Activated T-cell treated with anti-CD3 and anti-CD28 coated beads, Interleukin-2, amount 50 U/mL, for 72 hours (primary cell): ENCODE measurements at regions not wholly inside any gene's neighbourhood (a gene's known extent, or its start where the extent isn't known, plus 50 kb on each side); places are given as distances from the start of the nearest gene placed in this dataset.

ENCODE experiments used
- ATAC-seq, 2 donors: fragments of 150-1000 bp; cut with Tn5 transposase; replicated peaks in 1 of 2; 2 replicates each; pipeline ENCODE4 v1.10.0; 2021; ENCODE audit warnings: moderate library complexity in 2 of 2, mild to moderate bottlenecking in 1 of 2
- DNase-seq, 2 donors: peaks; one replicate each; pipeline ENCODE4 v3.0.0; 2021 to 2022; ENCODE audit warnings: mixed read lengths in 1 of 2
- H3K27ac Mint-ChIP-seq: one replicate; pipeline ENCODE4 v1.8.0; 2022; ENCODE audit warnings: mild to moderate bottlenecking, moderate library complexity, mixed read lengths
- H3K27me3 Mint-ChIP-seq: one replicate; pipeline ENCODE4 v1.8.0; 2022; ENCODE audit warnings: low read depth, mixed read lengths
- H3K36me3 Mint-ChIP-seq, 2 donors: one replicate each; pipeline ENCODE4 v1.8.0; 2022; ENCODE audit warnings: mixed read lengths in 2 of 2, mild to moderate bottlenecking in 1 of 2; ENCODE audit not compliant: insufficient read depth in 2 of 2
- H3K4me1 Mint-ChIP-seq: one replicate; pipeline ENCODE4 v1.8.0; 2022; ENCODE audit warnings: low read depth, mixed read lengths
- H3K4me3 Mint-ChIP-seq, 2 donors: one replicate each; pipeline ENCODE4 v1.8.0; 2022; ENCODE audit warnings: mild to moderate bottlenecking in 2 of 2, mixed read lengths in 2 of 2, moderate library complexity in 2 of 2
- H3K9me3 Mint-ChIP-seq, 2 donors: one replicate each; pipeline ENCODE4 v1.8.0; 2022; ENCODE audit warnings: mixed read lengths in 2 of 2

DNA sequence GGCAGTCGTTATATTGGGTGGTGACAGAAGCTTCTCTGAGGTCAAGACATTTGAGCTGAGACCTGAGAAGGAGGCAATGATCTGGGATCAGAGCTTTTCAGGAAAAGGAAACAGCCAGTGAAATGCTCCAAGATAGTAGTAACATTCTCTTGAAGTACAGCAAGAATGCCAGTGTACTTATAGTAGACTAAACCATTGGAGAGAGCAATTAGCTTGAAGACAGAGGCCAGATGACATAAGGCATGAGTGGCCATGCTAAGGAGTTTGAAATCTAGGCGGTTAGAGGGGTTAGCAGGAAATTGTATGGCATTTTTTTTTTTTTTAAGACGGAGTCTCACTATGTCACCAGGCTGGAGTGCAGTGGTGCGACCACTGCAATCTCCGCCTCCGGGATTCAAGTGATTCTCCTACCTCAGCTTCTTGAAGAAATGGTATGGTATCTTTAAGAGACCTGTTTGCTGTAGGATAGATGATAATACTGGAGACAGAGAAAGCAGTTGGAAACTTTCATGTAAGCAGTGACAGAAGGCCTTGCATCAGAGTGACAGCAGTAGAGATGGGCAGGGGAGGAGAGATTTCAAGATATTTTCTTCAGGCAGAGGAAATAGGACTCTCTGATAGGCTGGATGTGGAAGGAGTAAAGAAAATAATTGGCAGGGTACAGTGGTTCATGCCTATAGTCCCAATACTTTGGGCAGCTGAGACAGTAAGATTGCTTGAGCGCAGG, 482.2 kb upstream of the PAPPA start:
- ATAC-seq = no peak
- Mint-ChIP-seq H3K4me1 (no peaks in the 10 kb centered on the region), H3K27ac (no peak overlapping the region), H3K9me3 (peaks cover 0 to 2% of the 10 kb centered on the region in 2 donors), H3K27me3 (no peaks in the 10 kb centered on the region), H3K36me3 (no peaks in the 10 kb centered on the region), H3K4me3 (no peak overlapping the region)
- DNase-seq = no peak

DNA sequence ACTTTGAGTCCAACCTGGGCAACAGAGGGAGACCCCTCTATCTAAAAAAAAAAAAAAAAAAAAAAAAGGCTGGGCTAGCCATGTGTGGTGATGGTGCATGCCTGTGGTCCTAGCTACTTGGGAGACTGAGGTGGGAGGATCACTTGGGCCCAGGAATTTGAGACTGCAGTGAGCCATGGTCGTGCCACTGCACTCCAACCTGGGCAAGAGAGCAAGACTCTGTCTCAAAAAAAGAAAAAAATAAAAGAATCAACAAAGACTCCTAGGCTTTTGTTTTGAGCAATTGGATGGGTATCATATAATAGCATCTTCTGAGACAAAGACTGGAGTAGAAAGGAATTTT, 481.7 kb upstream of the PAPPA start:
- H3K4me3 Mint-ChIP-seq = no peak overlapping the region
- no peaks in the 10 kb centered on the region for H3K4me1 Mint-ChIP-seq
- DNase-seq (no peak), ATAC-seq (no peak)
- H3K9me3 Mint-ChIP-seq = peaks cover 3 to 4% of the 10 kb centered on the region in 2 donors
- H3K27ac Mint-ChIP-seq = no peak overlapping the region
- no peaks in the 10 kb centered on the region for H3K36me3 Mint-ChIP-seq
- no peaks in the 10 kb centered on the region for H3K27me3 Mint-ChIP-seq

DNA sequence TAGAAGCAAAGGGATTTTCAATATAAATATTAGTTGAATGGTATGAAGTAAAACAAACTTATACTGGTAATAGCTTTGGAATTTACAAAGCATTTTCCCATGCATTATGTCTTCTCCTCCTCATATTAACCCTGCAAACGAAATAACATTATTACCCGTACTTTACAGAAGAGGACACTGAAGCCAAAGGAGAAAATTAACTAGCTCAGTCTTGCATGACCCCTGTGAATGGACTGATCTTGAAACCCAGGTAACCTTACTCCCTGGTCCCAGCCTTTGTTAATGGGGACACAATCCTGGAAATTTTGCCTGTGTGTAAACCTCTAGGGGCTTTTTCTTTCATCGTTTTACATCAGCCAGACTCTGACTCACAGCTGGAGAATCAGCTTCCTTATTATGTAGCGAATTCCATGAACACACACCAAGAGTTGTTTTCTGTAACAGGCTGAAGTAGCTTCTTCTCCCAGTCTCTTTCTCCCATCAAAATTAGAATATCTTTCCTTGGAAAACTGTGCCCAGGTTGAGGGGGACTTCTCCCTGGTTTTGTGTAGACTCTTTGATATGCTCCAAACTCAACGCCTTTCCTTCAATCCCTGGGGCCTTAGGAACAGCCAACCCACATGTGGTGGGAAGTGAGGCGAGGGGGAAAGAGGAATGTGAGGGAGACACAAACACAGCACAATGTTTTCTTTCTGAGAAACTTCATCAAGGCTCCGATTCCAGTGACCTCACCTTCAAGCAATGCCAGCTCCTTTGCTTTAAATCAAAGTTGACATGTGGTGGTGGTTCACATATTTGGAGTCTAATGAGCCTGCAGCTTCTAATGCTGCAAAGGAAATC, 480.9 kb upstream of the PAPPA start:
- ATAC-seq = no peak
- Mint-ChIP-seq H3K27ac (no peak overlapping the region), H3K36me3 (no peaks in the 10 kb centered on the region), H3K27me3 (no peaks in the 10 kb centered on the region), H3K4me3 (no peak overlapping the region), H3K9me3 (peaks cover 3 to 4% of the 10 kb centered on the region in 2 donors), H3K4me1 (no peaks in the 10 kb centered on the region)
- no peak for DNase-seq

DNA sequence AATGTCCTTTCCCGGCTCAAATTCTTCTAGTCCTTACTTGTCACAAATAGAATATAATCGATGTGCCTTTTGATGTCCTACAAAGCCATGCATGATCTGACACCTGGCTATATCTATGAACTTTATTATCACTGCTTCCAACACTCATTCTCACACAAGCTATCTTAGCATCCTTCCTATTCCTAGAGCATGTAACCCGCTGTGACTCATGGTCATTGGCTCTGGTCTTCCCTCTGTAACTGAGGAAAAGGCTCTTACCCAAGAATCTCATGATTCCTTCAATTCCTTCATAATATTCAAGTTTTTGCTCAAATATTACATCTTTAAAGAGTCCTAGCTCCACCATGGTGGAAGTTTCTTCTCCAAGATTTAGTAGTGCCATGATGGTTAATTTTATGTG, 480.0 kb upstream of the PAPPA start:
- ATAC-seq = no peak
- Mint-ChIP-seq H3K36me3 (no peaks in the 10 kb centered on the region), H3K27me3 (no peaks in the 10 kb centered on the region), H3K9me3 (peaks cover 3 to 4% of the 10 kb centered on the region in 2 donors), H3K27ac (no peak overlapping the region), H3K4me1 (no peaks in the 10 kb centered on the region), H3K4me3 (no peak overlapping the region)
- no peak for DNase-seq

DNA sequence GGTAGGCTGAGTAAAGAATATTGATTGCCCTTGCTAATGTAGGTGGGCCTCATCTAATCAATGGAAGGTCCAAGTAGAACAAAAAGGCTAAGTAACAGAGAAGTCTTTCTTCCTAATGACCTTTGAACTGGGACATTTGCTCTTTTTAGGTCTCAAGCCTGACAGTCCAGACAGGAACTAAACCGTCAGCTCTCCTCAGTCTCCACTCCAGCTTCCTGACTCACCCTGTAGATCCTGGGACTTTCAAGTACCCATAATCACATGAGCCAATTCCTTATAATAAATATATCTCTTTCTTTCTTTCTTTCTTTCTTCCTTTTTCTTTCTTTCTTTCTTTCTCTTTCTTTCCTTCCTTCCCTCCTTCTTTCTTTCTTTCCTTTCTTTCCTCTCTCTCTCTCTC, 479.5 kb upstream of the PAPPA start:
- H3K4me3 Mint-ChIP-seq = no peak overlapping the region
- H3K36me3 Mint-ChIP-seq = no peaks in the 10 kb centered on the region
- no peak overlapping the region for H3K27ac Mint-ChIP-seq
- H3K4me1 Mint-ChIP-seq = no peaks in the 10 kb centered on the region
- H3K9me3 Mint-ChIP-seq = peaks cover 3 to 4% of the 10 kb centered on the region in 2 donors
- DNase-seq (no peak), ATAC-seq (no peak)
- H3K27me3 Mint-ChIP-seq = no peaks in the 10 kb centered on the region

DNA sequence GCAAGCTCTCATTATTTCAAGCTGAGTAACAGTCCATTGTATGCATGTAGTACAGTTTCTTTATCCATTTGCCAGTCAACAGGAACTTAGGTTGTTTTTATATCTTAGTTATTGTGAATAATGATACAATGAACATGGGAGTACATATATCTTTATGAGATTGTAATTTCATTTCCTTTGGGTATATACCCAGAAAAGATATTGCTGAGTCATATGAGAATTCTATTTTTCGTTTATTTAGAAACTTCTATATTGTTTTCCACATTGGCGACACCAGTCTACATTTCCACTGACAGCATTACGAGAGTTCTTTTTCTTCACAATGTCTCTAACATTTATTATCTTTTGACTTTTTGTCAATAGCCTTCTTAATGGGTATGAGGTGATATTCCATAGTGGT, 477.8 kb upstream of the PAPPA start:
- H3K36me3 Mint-ChIP-seq = no peaks in the 10 kb centered on the region
- no peak overlapping the region for H3K4me3 Mint-ChIP-seq
- DNase-seq = no peak
- no peaks in the 10 kb centered on the region for H3K27me3 Mint-ChIP-seq
- no peak for ATAC-seq
- no peaks in the 10 kb centered on the region for H3K4me1 Mint-ChIP-seq
- no peak overlapping the region for H3K27ac Mint-ChIP-seq
- peaks cover 3 to 6% of the 10 kb centered on the region in 2 donors for H3K9me3 Mint-ChIP-seq

DNA sequence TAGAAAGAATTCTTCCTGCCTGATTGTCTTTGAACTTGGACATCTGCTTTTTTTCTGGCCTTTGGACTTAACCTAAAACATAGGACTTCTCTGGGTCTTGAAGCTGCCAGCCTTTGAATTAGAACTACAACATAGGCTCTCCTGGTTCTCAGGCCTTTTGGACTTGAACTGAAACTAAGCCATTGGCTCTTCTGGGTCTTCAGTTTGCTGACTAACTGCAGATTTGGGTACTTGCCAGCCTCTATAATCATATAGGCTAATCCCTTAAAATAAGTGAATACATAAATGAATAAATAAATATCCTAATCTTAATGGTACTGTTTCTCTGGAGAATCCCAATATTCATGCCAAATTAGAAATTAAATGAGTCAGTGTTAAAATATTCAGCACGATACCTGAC, 473.4 kb upstream of the PAPPA start:
- H3K27me3 Mint-ChIP-seq = no peaks in the 10 kb centered on the region
- H3K27ac Mint-ChIP-seq = no peak overlapping the region
- H3K4me3 Mint-ChIP-seq = no peak overlapping the region
- H3K4me1 Mint-ChIP-seq = no peaks in the 10 kb centered on the region
- H3K36me3 Mint-ChIP-seq = no peaks in the 10 kb centered on the region
- peaks cover 3 to 6% of the 10 kb centered on the region in 2 donors for H3K9me3 Mint-ChIP-seq
- DNase-seq (no peak), ATAC-seq (no peak)

DNA sequence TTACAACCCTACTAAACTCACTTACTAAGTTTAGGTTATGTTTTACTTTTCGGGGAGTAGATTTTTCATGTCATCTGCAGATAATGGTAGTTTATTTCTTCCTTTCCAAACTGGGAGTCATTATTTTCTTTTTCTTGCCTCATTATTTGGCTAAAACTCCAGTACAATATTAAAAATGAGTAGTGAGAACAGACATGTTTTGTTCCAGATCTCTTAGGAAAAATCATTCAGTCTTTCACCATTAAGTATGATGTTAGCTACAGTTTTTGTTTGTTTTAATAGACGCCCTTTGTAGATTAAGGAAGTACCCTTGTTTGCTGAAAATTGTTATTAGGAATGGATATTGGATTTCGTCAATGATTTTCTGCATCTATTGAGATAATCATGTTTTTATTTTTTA, 472.0 kb upstream of the PAPPA start:
- Mint-ChIP-seq H3K9me3 (peaks cover 3 to 4% of the 10 kb centered on the region in 2 donors), H3K36me3 (no peaks in the 10 kb centered on the region), H3K27me3 (no peaks in the 10 kb centered on the region), H3K4me3 (no peak overlapping the region), H3K27ac (no peak overlapping the region), H3K4me1 (no peaks in the 10 kb centered on the region)
- no peak for DNase-seq
- ATAC-seq = no peak

DNA sequence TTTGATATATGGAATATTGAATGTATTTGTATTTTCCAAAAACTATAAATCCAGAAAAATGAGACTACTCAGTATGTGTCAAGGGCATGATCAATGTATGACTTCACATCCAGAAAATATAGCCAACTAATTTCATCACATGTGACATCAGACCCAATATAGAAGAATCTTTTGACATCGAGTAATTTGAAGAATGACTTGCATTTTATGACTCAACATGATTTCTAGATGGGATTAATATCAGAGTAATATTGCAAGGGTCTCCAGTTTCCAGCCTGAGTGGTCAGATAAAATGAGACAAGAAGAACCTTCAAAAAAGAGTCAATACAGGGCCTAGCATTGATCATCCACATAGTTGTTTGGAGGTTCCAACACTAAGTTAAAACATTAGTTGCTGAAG, 467.5 kb upstream of the PAPPA start:
- ATAC-seq = no peak
- H3K4me1 Mint-ChIP-seq = no peaks in the 10 kb centered on the region
- H3K36me3 Mint-ChIP-seq = no peaks in the 10 kb centered on the region

DNA sequence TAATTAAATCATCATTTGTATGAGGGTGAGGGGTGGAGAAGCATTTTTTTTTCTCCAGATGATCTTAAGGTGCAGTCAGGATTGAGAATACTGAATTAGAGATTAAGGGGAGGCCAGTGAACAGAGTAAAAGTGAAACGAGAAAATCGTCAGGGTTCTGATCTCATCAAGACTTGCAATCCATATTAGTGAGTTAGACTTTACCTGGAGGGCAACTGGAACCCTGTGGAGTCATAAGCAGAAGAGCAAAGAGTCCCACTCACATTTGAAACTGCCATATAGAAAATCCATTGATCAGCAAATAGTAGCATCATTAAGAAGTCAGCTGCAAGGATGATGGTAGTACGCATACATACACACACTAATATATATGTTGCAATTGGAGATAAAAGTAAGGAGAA, 466.2 kb upstream of the PAPPA start:
- Mint-ChIP-seq H3K9me3 (peaks cover 0 to 1% of the 10 kb centered on the region in 2 donors), H3K27me3 (no peaks in the 10 kb centered on the region), H3K36me3 (no peaks in the 10 kb centered on the region), H3K27ac (peak overlapping the region; percentile 79), H3K4me3 (no peak overlapping the region), H3K4me1 (no peaks in the 10 kb centered on the region)
- no peak for DNase-seq
- ATAC-seq = no peak

More for the DNA sequence above, 467.5 kb upstream of the PAPPA start:
- Mint-ChIP-seq H3K27ac (no peak overlapping the region), H3K27me3 (no peaks in the 10 kb centered on the region), H3K4me3 (no peak overlapping the region), H3K9me3 (peaks cover 0 to 1% of the 10 kb centered on the region in 2 donors)
- no peak for DNase-seq

DNA sequence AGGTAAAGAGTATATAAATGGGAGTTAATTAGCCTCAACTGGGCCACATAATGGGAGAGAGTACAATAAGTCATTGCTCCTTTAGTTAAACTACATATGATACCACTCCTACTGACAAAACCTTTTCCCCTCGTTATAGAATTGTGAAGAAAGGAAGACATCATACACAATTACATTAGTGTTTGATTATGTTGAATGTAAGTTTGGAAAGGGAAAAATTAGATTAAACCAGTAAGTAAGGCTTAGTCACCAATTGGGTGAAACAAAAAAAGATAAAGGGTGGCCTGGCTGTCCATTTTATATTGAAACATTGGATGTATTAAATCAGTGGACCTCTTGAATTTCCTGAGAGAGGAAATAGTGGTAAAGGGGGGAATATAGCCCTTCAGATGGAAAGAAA, 464.3 kb upstream of the PAPPA start:
- ATAC-seq (no peak), DNase-seq (no peak)
- H3K36me3 Mint-ChIP-seq = no peaks in the 10 kb centered on the region
- H3K4me1 Mint-ChIP-seq = no peaks in the 10 kb centered on the region
- H3K27me3 Mint-ChIP-seq = no peaks in the 10 kb centered on the region
- no peak overlapping the region for H3K27ac Mint-ChIP-seq
- H3K9me3 Mint-ChIP-seq = peaks cover 0 to 1% of the 10 kb centered on the region in 2 donors
- no peak overlapping the region for H3K4me3 Mint-ChIP-seq

DNA sequence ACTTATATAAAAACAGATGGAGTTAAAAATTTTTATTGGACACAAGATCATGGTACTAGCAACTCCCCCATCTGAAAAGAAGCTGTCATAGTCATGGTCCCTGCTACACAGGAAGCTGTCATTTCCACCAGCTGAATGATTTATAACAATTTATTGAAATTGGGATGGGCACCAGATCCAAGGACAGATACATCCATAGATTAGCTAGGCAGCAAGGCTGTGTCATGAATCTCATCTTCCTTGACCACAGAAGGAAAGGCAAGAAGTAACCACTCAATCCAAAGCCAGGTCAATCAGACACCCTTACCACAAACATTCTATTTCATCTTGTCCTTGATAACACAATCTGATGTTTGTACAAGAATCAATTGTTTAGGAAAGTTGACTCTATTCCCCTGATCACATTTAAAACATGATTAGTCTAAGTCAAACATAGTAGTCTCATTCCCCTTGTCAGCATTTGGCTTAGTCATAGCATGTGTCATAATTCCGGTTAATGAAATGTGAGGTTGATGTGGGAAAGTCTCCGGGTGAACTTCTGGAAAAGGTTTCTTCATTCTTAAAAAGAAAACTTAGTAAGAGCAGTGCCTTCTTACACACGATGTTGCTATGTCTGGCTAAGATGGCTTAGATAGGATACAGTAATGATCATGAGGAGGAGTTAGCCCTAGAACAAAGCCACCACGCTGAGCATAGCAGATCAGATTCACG, 462.6 kb upstream of the PAPPA start:
- no peak for DNase-seq
- Mint-ChIP-seq H3K4me3 (no peak overlapping the region), H3K36me3 (no peaks in the 10 kb centered on the region), H3K27me3 (no peaks in the 10 kb centered on the region), H3K4me1 (no peaks in the 10 kb centered on the region), H3K27ac (no peak overlapping the region), H3K9me3 (peaks cover 0 to 1% of the 10 kb centered on the region in 2 donors)
- ATAC-seq = no peak

DNA sequence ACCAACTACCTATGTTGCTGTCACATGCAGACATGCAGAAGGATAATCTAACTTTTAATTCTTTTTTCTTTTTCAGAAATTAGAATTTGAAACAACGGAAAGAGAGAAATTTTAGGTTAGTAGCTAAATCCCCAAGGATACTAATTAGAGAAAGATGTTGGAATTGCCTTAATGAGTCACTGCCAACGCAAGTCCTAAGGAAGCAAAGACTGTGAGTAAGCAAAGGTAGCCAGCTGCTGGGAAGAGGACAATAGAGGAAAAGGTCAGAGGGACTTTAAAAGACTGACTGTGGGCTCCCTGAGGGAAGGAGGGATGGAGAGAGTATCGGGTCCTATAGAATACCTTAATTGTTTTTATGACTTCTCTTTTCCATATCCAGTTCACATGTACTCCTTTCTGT, 461.9 kb upstream of the PAPPA start:
- Mint-ChIP-seq H3K27ac (no peak overlapping the region), H3K36me3 (no peaks in the 10 kb centered on the region), H3K27me3 (no peaks in the 10 kb centered on the region), H3K9me3 (peaks cover 0 to 1% of the 10 kb centered on the region in 2 donors), H3K4me1 (no peaks in the 10 kb centered on the region), H3K4me3 (no peak overlapping the region)
- DNase-seq (no peak), ATAC-seq (no peak)
